ENCODE measurements at regions not wholly inside any gene's neighbourhood (a gene's known extent, or its start where the extent isn't known, plus 50 kb on each side); places are given as distances from the start of the nearest gene placed in this dataset.

DNA sequence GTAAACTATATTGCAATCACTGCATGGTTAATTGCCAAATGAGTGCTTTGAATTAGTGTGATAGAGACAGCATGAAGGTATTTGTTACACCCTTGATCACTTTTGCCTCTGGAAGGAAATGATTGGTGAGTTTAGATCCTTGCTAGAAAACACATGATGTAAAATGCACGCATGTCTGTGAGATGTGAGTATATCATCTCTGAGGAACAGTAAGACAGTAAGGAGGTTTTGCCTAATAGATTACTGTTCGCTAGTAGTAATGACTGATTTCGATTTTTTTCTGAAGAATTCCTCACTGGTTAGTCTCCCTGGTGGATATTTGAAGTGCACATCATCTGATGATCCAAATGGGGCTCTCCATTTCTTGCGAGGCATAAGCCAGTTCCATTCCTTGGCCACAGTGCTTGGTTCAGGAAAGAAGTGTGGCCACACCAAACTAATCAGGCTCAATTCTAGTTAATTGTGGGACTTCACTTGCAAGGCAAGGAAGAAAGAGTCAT, 156.4 kb upstream of the ADRA1B start:
- no peak for TF ChIP-seq CTCF (conservative IDR thresholded peaks at IDR 0.05; ENCODE audit: control insufficient read depth, insufficient read depth, low read depth, low read length)
- no peak overlapping the region for H3K4me3 ChIP-seq (ENCODE audit: control insufficient read depth, low read depth, low read length)
- DNase-seq (ENCODE audit: low read depth), result no peak

DNA sequence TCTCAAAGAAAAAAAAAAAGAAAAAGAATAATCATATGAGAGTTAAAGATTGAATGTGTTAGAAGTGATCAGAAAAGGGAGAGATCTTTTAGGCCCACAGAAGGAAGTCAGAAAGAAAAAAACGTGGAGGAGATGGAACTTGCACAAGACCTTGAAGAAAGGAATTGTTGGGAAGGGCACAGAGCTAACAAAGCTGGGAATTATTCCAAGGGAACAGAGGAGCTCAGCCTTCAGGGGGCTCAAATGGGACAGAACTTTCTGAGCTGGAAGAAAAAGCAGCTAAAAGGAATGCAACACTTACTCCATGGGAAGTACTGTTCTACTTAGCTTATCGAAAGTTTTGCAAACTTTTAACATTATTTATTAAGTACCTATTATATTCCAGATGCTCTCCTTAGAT, 153.4 kb upstream of the ADRA1B start:
- H3K4me3 ChIP-seq (ENCODE audit: control insufficient read depth, low read depth, low read length), result no peak overlapping the region
- no peak for DNase-seq (ENCODE audit: low read depth)
- TF ChIP-seq CTCF (conservative IDR thresholded peaks at IDR 0.05; ENCODE audit: control insufficient read depth, insufficient read depth, low read depth, low read length), result no peak

GRCh38 chr5:159763562-159763961, 152.7 kb upstream of the ADRA1B start:
- no peak overlapping the region for H3K4me3 ChIP-seq (ENCODE audit: control insufficient read depth, low read depth, low read length)
- no peak for DNase-seq (ENCODE audit: low read depth)
- no peak for TF ChIP-seq CTCF (conservative IDR thresholded peaks at IDR 0.05; ENCODE audit: control insufficient read depth, insufficient read depth, low read depth, low read length)

GRCh38 chr5:159764283-159765134, 151.8 kb upstream of the ADRA1B start:
- H3K4me3 ChIP-seq (ENCODE audit: control insufficient read depth, low read depth, low read length), result no peak overlapping the region
- TF ChIP-seq CTCF (conservative IDR thresholded peaks at IDR 0.05; ENCODE audit: control insufficient read depth, insufficient read depth, low read depth, low read length), result no peak
- DNase-seq (ENCODE audit: low read depth), result peak; percentile 73

GRCh38 chr5:159765135-159765433, 151.2 kb upstream of the ADRA1B start:
- no peak for TF ChIP-seq CTCF (conservative IDR thresholded peaks at IDR 0.05; ENCODE audit: control insufficient read depth, insufficient read depth, low read depth, low read length)
- DNase-seq (ENCODE audit: low read depth), result no peak
- no peak overlapping the region for H3K4me3 ChIP-seq (ENCODE audit: control insufficient read depth, low read depth, low read length)

DNA sequence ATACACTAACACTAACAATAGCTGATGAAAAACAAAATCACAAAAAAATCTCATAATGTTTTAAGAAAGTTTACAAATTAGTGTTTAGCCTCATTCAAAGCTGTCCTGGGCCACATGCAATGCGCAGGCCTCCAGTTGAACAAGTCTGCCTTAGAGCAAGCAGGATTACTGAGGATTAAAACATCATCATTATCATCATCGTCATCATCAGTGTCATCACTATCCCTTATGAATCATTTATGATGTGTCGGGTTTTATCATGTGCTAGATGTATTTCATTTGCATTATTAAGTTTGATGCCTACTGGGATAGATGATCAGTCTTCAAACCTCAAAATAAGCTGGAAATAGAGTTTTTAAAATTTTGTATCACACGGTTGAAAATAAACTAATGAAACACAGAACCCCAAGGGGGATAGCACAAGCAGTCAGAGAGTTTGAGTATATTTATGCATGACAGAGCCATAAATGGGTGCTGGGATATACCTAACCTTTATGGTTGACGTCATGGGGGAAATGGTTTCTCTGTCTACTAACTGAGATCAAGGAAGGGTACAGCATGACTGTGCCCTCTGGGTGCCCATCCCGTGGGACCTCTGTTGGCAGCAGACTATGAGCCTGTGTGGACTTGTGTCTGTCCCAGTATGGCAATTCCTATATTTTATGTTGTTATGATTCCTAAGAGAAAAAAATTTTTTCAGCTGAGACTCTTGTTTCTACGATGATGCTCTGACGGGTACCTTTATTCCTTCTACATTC, 150.3 kb upstream of the ADRA1B start:
- no peak for TF ChIP-seq CTCF (conservative IDR thresholded peaks at IDR 0.05; ENCODE audit: control insufficient read depth, insufficient read depth, low read depth, low read length)
- DNase-seq (ENCODE audit: low read depth), result no peak
- H3K4me3 ChIP-seq (ENCODE audit: control insufficient read depth, low read depth, low read length), result no peak overlapping the region

All from fibroblast of mammary gland (primary cell).